ENCODE measurements at regions not wholly inside any gene's neighbourhood (a gene's known extent, or its start where the extent isn't known, plus 50 kb on each side); places are given as distances from the start of the nearest gene placed in this dataset.
A peak's percentile ranks its signal among the peaks of the same experiment; 100 is the strongest.
"Not testable (repeated sequence)": the region's sequence is repeated elsewhere in the genome, so short reads cannot be mapped to it uniquely, and the experiment has no call there.

GRCh38 chr9:102941868-102942267, 53.3 kb upstream of the CYLC2 start:
- no peak for DNase-seq (ENCODE audit: low spot score)

- DNase-seq (ENCODE audit: low spot score): no peak
Measured at GRCh38 chr9:102922526-102922925, 72.6 kb upstream of the CYLC2 start.

- DNase-seq (ENCODE audit: low spot score): no peak
Measured at GRCh38 chr9:102911185-102911584, 83.9 kb upstream of the CYLC2 start.

- DNase-seq (ENCODE audit: low spot score): not testable (repeated sequence)
Measured at GRCh38 chr9:102905795-102906194, 89.3 kb upstream of the CYLC2 start.

GRCh38 chr9:102892025-102892424, 103.1 kb upstream of the CYLC2 start:
- DNase-seq (ENCODE audit: low spot score): no peak

GRCh38 chr9:102888747-102889146, 106.4 kb upstream of the CYLC2 start:
- DNase-seq (ENCODE audit: low spot score): not testable (repeated sequence)

- DNase-seq (ENCODE audit: low spot score): no peak
Measured at GRCh38 chr9:102875687-102876086, 119.4 kb upstream of the CYLC2 start.

- DNase-seq (ENCODE audit: low spot score): no peak
Measured at GRCh38 chr9:102867488-102867887, 127.6 kb upstream of the CYLC2 start.

- no peak for DNase-seq (ENCODE audit: low spot score)
Measured at GRCh38 chr9:102862478-102862877, 132.7 kb upstream of the CYLC2 start.

GRCh38 chr9:102855641-102856040, 139.5 kb upstream of the CYLC2 start:
- DNase-seq (ENCODE audit: low spot score): no peak

GRCh38 chr9:102845827-102846371, 149.2 kb upstream of the CYLC2 start:
- no peak for DNase-seq (ENCODE audit: low spot score)

GRCh38 chr9:102844716-102845115, 150.4 kb upstream of the CYLC2 start:
- DNase-seq (ENCODE audit: low spot score): no peak

GRCh38 chr9:102842423-102842822, 152.7 kb upstream of the CYLC2 start:
- no peak for DNase-seq (ENCODE audit: low spot score)

GRCh38 chr9:102841376-102841775, 153.8 kb upstream of the CYLC2 start:
- DNase-seq (ENCODE audit: low spot score): peak; percentile 13

GRCh38 chr9:102840335-102840734, 154.8 kb upstream of the CYLC2 start:
- no peak for DNase-seq (ENCODE audit: low spot score)

- DNase-seq (ENCODE audit: low spot score): no peak
Measured at GRCh38 chr9:102832814-102833213, 162.3 kb upstream of the CYLC2 start.

GRCh38 chr9:102796244-102796643, 198.9 kb upstream of the CYLC2 start:
- DNase-seq (ENCODE audit: low spot score): no peak

GRCh38 chr9:102795532-102795931, 199.6 kb upstream of the CYLC2 start:
- no peak for DNase-seq (ENCODE audit: low spot score)

GRCh38 chr9:102779356-102779755, 215.8 kb upstream of the CYLC2 start:
- DNase-seq (ENCODE audit: low spot score): no peak

GRCh38 chr9:102778746-102779145, 216.4 kb upstream of the CYLC2 start:
- DNase-seq (ENCODE audit: low spot score): no peak

- no peak for DNase-seq (ENCODE audit: low spot score)
Measured at GRCh38 chr9:102770704-102771103, 224.4 kb upstream of the CYLC2 start.

- no peak for DNase-seq (ENCODE audit: low spot score)
Measured at GRCh38 chr9:102769307-102769706, 225.8 kb upstream of the CYLC2 start.

GRCh38 chr9:102768002-102768401, 227.1 kb upstream of the CYLC2 start:
- no peak for DNase-seq (ENCODE audit: low spot score)

- no peak for DNase-seq (ENCODE audit: low spot score)
Measured at GRCh38 chr9:102767076-102767475, 228.1 kb upstream of the CYLC2 start.
